ENCODE measurements at regions not wholly inside any gene's neighbourhood (a gene's known extent, or its start where the extent isn't known, plus 50 kb on each side); places are given as distances from the start of the nearest gene placed in this dataset.

DNA sequence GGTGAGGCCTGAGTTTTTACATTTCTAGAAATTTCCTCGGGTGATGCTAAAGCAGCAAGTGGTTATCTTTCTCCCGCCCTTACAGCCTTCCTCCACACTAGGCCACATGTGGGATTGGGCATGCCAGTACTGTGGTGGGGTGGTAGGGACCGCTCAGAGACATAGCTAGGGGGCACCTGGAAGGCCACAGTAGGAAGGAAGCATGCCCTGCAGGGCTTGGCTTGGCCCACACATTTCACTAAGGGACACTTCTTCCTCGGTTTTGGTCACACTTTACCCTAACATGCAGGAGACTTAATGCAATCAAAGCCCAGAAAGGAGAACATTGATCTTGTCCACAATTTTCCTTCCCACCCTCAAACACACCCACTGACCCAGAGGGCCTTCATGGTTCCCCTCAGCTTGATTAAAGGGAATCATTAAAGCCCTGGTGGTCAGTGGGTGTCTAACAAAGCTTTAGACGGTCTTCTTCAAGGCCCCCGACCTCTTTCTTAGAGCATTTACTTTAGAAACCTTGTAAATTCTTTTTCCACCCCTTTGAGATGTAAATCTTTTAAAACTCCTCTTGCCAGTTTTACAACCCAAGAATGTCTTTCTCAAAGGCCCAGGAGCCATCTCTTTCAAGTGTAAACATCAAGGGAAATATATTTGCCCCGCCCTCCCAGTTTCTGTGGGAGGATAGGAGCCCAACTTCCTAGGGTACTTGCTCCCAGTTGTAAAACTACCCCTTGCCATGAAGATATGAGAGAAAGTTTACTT lies 246.4 kb upstream of the PTBP2 start:
- DNase-seq = no peak

DNA sequence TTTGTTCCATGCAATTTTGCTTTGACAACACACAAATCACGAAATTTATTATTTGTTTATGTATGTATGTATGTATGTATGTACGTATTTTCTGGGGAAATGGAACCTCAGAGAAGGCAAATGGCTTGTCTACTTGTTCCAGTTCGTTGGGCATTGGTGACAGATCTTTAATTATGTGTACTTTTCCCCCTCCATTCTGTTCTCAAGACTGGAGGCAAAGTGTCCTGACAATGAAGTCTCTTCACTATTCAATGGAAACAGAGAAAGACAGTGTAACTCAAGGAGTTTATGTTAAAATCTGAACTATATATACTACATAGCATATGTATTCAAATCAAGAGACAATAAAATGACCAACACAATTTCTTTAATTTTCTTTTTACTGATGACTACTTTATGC lies 245.7 kb upstream of the PTBP2 start:
- DNase-seq = no peak

DNA sequence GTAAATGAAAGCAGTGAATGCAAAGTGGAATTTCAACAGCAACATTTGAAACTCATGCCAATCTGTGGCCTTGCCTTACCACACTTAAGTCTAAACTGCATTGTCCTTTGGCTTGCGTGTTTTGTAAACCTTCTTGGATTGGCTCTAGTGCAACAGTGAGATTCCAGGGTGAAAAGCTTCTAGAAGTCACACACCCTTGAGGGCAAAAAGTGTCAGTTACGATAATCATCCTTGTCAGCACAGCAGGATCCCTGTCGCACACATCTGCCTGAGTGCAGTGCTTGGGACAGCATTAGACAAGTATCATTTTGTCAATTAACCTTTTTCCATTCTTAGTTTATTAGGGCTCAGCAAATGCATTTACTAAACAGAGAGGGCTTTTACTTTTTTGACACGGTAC lies 243.4 kb upstream of the PTBP2 start:
- no peak for DNase-seq

DNA sequence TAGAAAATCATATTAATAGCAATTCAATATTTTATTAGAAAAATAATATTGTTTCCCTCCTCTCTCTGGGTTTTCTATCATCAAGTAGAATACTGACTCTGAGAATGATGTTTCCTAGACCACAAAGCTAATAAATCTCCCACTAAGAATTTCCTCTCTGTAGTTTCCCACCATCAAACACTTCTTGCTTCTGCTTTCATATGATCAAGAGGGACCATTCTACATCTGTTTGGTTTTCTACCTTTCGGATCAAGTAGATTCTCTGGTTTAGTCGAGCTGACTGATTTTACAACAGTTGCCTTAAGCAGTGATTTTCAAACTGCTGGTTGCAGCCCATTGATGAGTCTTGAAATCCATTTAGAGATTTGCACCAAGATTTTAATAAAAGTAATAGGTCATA lies 240.2 kb upstream of the PTBP2 start:
- no peak for DNase-seq

DNA sequence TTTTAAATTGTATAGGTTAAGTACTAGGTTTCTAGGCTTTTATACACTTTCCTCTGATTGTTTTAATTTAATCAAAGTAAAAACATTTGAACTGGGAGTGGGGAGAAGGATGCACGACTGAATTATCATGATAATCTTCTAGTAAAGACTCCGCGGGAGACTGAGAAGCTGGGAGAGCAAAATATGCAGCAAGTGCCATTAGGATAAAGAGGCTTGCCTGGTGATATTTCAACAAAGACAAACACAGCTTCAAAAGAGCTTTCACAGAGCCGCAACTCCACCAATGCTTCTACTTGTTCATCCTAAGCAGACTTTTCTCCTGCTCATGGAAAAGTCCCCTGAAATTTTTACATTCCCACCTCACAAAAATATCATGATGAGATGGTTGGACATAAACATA lies 239.0 kb upstream of the PTBP2 start:
- no peak for DNase-seq

DNA sequence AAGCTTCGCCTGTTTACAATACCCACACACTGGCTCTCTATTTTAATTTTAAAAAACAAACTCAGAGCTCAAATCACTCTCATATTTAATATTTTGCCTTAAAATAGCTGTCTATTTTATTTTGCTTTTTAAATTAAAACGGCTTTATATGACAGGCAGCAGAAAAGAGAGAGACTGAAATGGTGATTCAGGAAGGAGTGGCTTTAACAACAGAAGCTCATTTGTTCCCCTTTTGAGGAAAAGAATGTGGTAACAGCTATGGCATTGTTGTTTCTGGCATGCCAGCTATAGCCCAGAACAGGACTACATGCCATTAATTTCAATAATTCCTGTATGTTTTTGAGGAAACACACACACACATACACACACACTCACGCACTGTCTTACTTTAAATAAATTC lies 234.2 kb upstream of the PTBP2 start:
- DNase-seq = no peak

DNA sequence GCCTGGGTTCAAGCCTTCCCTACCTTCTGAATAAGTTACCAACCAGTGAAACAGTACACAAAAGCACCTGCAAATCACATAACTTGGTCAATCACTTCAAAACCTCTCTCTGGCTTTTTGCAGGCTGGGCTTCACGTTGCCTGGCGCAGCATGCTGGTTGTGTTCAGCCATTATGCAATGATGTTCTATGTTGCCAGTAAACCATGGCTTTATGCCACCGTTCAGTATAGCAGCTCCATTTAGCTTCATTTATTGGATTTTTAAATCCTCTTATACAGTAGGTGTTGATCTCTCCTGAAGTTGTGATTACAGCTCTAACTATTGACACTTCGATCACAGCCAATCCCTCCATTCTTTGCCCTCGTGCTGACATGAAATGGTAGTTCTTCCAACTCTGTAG lies 233.6 kb upstream of the PTBP2 start:
- DNase-seq = no peak

DNA sequence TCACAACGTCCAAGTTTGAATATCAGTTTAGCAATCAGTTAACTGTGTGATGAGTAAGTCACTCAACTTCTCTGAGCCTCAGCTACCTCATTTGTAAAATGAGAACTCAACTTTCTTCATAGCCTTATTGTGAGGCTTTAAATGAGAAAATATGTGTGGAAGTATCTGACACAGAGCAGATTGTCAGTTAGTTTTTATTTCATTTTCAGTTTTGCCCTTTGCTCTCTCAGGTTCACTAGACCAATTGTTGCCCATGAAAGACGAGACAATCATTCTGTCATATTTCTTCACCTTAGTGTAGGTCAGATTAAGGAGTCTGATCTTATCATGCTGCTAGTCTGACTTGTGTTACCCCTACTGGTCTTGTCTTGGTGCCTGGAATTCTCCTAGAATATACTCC lies 232.8 kb upstream of the PTBP2 start:
- DNase-seq = no peak

DNA sequence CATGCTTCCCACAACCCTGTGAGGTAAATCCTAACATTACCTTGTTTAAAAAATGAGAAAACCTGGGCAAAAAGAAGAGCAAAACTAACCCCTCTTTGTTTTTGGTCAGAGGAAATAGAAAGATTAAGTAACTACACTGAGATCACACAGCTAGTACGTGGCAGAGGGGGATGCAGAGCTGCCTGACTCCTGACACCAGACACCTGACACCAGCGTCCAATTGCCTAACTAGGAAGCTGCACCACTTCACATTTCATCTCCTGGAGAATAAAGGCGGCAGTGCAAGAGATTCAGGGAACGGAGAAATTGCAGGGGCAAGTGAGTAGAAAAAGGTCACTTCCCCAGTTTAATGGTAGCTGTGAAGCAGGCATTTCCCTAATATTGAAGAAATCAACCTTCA lies 229.3 kb upstream of the PTBP2 start:
- DNase-seq = peak; percentile 58

DNA sequence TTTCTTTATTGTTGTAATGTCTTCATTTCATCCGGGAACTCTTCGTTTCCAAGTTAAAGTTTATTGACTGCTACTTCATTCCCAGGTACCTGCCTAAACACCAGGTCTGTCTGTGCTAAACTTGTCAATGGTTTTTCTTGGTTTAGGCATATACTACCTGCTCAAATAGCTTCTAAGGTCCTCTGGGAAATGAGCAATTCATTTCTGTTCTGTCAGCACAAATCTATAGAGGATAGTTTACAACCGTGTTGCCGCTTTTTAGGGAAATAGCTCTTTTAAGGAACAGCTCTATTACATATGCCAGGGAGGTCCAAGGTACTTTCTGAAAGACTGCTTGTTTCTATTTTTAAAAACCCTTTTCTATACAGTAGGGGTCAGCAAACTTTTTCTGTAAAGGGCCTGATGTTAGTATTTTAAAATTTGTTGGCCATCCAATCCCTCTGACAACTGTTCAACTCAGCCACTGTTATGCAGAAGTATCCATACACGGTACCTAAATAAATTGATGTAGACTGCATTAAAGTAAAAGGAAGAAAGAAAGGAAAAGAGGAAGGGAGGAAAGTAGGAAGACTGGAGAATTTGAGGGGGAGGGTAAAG lies 222.7 kb upstream of the PTBP2 start:
- no peak for DNase-seq

DNA sequence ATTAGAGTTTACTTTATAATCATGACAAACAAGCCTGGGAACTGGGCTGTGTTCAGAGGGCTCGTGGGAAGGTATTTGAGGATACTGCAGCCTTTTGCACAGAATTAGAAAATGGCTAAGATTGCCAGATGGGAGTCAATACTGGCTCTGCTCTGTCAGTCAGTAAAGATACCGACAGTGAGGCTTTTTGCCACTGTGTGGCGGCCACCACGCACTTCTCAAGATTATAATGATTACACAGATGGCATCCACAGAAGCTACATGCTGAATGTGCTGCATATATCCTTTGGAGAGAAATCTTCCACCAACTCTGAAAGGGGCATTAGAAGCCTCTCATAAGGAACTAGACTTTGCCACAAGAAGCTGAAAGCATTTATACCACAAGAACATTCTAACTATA lies 213.4 kb upstream of the PTBP2 start:
- DNase-seq = no peak

DNA sequence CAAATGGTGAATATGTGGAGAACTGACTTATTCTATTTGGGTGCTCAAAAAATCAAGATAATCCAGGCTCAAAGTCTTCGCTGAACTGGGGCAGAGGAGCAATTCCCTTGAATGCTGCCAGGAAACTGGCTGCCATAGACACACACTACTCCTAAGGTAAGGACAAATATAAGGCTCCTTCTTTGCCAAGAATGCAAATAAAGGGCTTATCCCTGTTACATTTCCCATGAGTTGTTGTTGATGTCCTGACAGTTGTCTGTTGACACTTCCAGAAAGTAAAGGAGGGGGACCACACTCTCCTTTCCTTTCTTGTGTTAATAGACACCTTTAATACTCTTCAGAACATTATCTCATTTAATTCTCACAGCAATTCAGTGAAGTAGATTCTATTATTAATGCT lies 212.2 kb upstream of the PTBP2 start:
- no peak for DNase-seq

DNA sequence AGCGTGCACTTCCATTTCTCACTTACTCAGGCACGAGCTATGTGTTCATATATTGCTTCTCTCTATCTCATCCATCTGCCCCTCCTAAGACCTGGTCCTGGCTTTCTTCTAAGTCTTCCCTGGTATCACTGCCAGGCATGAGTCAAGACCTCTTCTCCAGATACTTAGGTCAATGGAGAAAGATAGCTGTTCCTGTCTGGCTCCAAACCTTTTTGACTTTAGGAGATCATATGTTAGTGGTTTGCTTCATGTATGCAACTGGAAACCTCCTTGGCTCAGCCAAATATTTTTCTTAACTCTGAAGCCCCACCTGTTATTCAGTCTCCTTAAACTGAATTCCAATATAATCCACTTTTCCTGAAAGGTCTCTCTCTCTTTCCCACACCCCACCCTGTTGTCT lies 211.6 kb upstream of the PTBP2 start:
- peak; percentile 25 for DNase-seq

DNA sequence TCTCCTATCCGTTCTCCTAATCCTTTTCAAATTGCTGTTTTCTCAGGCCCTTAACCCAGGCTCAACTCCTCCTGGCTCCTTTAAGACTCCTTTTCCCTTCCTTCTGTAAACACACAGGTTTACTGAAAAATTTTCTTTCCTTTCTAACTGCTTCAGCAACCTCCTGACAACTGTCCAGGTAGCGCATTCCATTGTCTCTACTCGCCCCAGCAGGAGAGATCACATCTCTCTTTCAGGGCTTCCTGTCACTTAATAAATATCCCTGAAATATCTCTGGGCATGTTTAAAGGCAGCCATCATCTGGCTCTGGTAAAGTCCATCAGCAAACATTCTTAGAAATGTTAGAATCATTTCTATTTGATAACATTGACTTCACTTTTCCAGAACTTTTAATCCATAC lies 211.2 kb upstream of the PTBP2 start:
- no peak for DNase-seq

DNA sequence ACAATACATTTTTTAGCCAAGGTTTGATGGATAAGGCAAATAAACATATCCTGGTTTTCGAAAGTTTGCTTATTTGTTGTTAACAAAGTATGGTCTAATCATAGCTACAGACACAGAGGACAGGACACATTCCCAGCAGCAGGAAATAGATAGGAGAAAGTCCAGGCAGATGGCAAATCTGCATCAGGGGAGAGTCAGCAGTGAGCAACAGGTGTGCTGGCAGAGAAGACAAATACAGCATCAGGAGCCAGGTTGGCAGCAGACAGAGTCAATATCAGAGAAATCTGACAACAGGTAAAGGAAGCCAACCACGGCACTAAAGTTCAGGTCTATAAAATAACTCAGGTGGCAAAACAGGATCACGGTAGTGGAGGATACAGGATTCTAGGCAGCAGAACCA lies 210.7 kb upstream of the PTBP2 start:
- peak; percentile 85 for DNase-seq

DNA sequence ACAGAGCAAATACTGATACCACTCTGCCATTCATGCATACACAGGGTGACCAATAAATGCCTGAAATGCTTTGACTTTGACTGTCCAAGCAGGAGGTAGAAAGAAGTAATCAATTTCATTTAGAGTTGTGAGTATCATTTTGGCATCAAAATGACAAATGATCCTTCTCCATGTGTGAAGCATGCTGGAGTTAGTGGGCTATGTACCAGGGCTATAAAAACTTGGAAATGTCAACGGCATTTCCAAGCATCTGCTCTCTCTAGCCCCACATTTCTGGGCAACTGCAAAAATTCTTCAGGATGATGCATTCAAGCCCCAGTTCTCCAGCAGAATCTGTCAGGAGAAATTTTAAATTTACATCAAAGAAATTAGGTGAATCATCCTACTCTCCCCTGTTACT lies 208.4 kb upstream of the PTBP2 start:
- DNase-seq = no peak

DNA sequence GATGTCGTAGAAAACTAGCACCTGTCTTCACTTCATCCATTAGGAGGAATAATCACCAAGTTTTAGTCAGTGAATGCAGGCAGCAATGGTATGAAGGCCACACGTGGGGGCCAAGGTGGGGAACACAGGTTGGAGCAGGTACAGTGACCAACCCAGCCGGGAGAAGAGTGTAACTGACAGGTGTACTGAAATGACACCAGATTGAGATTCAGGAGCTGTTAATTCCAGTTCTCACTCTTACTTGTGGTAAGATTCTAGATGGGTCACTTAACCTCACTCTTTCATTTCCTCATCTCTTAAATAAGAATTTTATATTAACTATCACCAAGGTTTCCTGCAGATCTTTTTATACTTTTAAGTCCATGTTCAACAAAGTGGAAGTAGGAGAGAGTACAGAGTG lies 206.2 kb upstream of the PTBP2 start:
- no peak for DNase-seq

DNA sequence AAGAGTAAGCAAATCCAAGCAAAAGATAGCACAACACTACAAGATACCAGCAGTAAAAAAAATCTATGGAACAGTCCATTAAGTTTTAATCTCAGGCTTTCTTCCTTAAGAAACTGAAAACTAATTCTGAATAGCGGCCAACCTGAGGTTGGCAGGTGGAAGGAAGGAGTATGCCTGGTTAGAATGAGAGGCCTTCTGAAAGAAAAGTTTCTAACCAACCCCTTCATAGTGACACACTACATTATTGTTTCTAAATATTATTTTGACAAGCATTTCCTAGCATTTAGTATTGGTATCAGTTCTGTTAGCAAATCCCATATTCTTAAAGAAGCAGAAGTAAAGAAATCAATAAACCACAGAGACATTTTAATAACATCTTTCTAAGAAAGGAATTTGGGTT lies 205.7 kb upstream of the PTBP2 start:
- DNase-seq = no peak

DNA sequence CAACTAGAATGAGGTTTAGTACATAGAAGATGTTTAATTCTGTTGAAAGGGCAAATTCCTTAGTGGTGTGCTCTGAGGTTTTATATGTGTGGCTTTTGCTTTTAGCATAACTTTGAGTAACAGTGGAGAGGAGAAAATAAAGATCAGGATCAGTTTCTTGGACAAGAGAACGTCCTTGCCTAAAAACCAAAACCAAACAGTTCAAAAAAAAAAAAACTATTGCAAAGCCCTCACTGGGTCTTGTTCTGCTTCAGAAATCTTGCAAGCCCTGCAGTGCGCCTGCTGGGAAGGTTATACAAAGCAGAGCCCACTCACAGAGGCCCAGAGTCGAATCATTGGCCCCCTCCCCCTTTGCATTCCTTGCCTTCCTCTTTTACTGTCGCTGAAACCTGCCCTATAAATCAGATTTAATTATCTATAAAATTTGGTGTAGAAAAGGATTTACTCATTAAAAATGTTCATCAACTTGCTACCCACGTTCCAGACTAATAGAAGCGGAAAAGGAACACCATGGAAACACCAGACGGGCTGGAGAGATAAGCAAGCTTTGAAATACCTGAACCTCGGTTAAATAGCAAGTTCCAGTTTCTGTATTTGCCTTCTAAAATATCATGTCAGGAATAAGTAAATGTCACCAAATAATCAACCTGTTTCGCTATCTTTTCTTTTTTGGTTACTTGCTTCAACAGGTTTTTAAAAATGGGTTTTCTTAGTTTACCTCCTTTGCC lies 201.6 kb upstream of the PTBP2 start:
- DNase-seq = no peak

DNA sequence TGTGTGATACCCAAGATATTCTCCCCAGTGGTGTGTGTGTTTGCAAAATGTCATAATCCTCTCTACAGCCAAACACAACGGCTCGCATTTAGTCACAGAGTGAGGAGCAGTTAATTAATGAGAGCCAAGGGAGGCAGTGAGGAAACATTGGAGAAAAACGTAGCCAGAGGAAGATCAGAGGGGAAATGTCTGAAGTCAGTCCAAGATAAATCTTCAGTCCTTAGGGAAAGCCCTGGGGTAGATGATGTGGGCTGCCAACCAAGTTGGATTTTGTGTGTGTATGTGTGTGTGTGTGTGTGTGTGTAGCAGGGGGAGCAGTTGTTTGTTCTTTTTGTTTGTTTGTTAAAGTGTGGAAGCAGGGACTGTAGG lies 201.0 kb upstream of the PTBP2 start:
- DNase-seq = no peak

DNA sequence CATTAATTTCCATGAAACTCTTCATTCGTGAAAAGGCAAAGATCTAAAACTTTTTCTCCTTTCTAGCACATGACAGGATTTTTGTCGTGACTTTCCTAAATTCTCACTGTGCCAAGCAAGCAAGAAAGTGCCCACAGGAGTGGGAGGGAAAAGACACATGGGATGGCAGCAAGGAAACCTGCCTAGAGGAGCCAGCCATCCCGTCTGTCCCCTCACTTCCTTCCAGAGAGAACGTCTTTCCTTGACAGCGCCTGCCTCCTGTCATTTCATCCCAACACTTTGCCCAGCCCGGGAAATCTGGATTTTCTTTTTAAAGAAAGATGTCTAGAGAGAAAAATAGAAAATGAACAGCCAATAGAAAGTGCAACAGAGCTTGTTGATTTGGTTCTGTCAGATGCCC lies 200.6 kb upstream of the PTBP2 start:
- no peak for DNase-seq

DNA sequence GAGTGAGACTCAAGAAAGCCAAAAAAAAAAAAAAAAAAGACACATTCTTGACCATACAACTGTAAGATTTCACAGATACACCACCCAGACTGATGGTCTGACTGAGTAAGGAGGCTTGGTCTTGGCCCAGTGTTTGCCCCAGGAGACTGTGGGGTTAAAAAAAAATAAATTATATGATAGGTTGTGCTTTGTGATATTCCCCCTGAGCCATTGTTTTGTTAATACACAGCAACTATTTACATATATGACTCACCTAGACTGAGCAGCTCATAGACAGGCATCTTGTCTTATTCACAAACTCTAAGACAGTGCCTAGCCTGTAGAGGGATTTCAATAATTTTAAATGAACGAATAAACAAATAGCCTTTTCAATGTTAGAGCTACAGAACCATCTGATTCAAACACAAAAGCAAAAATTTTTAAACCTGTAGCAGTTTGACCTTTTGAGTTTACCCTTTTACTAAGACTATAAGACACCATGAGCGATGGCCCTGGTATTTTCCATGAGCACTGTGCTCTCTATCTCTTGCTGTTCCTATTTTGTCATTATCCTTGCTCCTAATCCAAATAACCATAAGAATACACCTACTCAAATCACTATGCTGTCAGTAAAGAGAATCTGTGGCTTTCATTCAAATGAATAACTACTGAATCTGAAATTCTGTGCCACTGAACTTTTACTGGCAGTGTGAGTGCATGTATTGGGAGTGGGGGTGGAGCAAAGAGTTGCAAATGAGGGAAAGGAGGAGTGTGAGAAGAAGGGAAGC lies 199.4 kb upstream of the PTBP2 start:
- DNase-seq = no peak

DNA sequence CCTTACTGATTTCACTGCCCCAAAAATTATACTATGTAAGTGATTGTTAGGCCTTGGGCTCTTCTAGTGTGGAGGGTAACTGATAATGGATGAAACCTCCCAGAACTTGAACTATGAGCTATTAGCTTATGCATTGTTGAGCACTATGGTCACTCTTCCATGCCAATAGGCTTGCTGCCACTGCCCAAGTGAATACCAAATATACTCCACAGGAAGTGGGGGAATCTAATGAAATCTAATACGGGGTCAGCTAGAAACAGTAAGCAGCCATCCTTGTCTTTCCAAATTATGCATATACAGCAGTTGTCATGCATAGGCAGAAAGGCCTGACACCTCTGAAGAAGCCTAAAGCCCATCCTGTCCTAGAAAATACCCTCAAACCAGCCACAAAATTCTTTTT lies 198.7 kb upstream of the PTBP2 start:
- DNase-seq = no peak

DNA sequence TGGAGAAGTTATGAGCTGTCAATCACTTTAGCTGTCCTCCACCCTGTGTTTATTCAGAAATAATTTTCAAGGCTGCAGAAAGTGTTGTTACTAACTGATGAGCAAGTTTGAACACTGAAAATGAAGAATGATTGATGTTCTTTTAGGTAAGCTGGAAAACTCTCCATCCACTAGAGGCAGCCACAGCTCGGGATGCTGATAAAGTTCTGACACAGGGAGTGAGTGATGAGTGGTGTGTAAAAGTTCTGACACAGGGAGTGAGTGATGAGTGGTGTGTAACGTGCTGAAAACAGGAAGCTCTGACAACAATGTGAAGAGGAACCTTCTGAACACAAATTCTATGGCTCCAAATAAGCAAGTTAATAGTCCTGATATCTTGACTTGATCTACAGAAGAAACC lies 197.5 kb upstream of the PTBP2 start:
- no peak for DNase-seq

Measured in NCI-H2029 treated with DMSO at 0.1 percent for 48 hours (cell line).